IMR-90 (cell line): ENCODE measurements at regions not wholly inside any gene's neighbourhood (a gene's known extent, or its start where the extent isn't known, plus 50 kb on each side); places are given as distances from the start of the nearest gene placed in this dataset.

Experiments
- ATAC-seq: fragments of 200-7000 bp; cut with Tn5 transposase; 2 replicates; pipeline ENCODE4 v1.9.1; 2020; ENCODE audit warnings: low read depth, mild to moderate bottlenecking, moderate library complexity
- BruUV-seq: library from RNA; stranded (reverse); fragments of 400-500 nt; replicated peaks from 2 replicates; lab custom pipeline; 2021; lab: Mats Ljungman, UMichigan
- CTCF ChIA-PET: fragments of 300-600 bp; formaldehyde crosslinking; extraction: SDS; loops from one replicate; lab custom pipeline; 2021; ENCODE audit warnings: antibody characterized with exemption; lab: Yijun Ruan, JAX
- POLR2A ChIA-PET: fragments of 300-600 bp; sonication (Branson Sonifier 250); formaldehyde crosslinking; loops from one replicate; lab custom pipeline; 2022; ENCODE audit warnings: antibody characterized with exemption; ENCODE audit not compliant: unreplicated experiment; lab: Charles Lee
- DNase-seq: peaks from one replicate; pipeline ENCODE4 v3.0.0; 2013
- H2AFZ ChIP-seq: replicated peaks from 2 replicates; pipeline ENCODE3; 2013; ENCODE audit warnings: low read length, mild to moderate bottlenecking; ENCODE audit not compliant: poor library complexity
- H2AK5ac ChIP-seq: 2 replicates; pipeline ENCODE4 v1.6.1; 2013; ENCODE audit warnings: low read depth, low read length, inconsistent platforms
- H2AK9ac ChIP-seq: replicated peaks from 2 replicates; pipeline ENCODE3; 2013; ENCODE audit warnings: mild to moderate bottlenecking, low read depth, low read length, moderate library complexity; ENCODE audit not compliant: poor library complexity
- H2BK120ac ChIP-seq: 2 replicates; pipeline ENCODE4 v1.6.1; 2013; ENCODE audit warnings: low read depth, low read length, inconsistent platforms
- H2BK15ac ChIP-seq: 3 replicates; pipeline ENCODE4 v1.6.1; 2013; ENCODE audit warnings: low read depth, low read length, inconsistent platforms
- H2BK20ac ChIP-seq: 2 replicates; pipeline ENCODE4 v1.6.1; 2013; ENCODE audit warnings: low read depth, mild to moderate bottlenecking, inconsistent platforms, low read length, moderate library complexity
- H2BK5ac ChIP-seq: 2 replicates; pipeline ENCODE4 v1.6.1; 2013; ENCODE audit warnings: mild to moderate bottlenecking, low read depth, low read length, inconsistent platforms; ENCODE audit not compliant: poor library complexity, severe bottlenecking
- H3K14ac ChIP-seq: replicated peaks from 2 replicates; pipeline ENCODE4 v1.6.1; 2013; ENCODE audit warnings: low read depth, low read length, inconsistent platforms
- H3K18ac ChIP-seq: 2 replicates; pipeline ENCODE4 v1.6.1; 2013; ENCODE audit warnings: low read depth, low read length, control low read depth
- H3K23ac ChIP-seq: 2 replicates; pipeline ENCODE4 v1.6.1; 2013; ENCODE audit warnings: low read depth, low read length, inconsistent platforms
- H3K27ac ChIP-seq: 2 replicates; pipeline ENCODE4 v1.5.1; 2013; ENCODE audit warnings: mild to moderate bottlenecking, control low read depth, low read length; ENCODE audit not compliant: insufficient read depth
- H3K27me3 ChIP-seq: 2 replicates; pipeline ENCODE4 v1.6.1; 2013; ENCODE audit warnings: low read length; ENCODE audit not compliant: control insufficient read depth, insufficient read depth
- H3K36me3 ChIP-seq: 2 replicates; pipeline ENCODE4 v1.6.1; 2013; ENCODE audit warnings: low read length, mixed read lengths; ENCODE audit not compliant: control insufficient read depth, insufficient read depth
- H3K4ac ChIP-seq: 2 replicates; pipeline ENCODE4 v1.6.1; 2013; ENCODE audit warnings: low read depth, low read length, inconsistent platforms
- H3K4me1 ChIP-seq: 2 replicates; pipeline ENCODE4 v1.6.1; 2013; ENCODE audit warnings: low read length, mixed read lengths; ENCODE audit not compliant: control insufficient read depth, insufficient read depth
- H3K4me2 ChIP-seq: 2 replicates; pipeline ENCODE4 v1.6.1; 2013; ENCODE audit warnings: low read depth, mild to moderate bottlenecking, control low read depth, low read length, moderate library complexity
- H3K4me3 ChIP-seq: 2 replicates; pipeline ENCODE4 v1.5.1; 2013; ENCODE audit warnings: low read depth, mild to moderate bottlenecking, control low read depth, low read length, moderate library complexity; ENCODE audit not compliant: insufficient read depth
- H3K56ac ChIP-seq: 2 replicates; pipeline ENCODE4 v1.6.1; 2013; ENCODE audit warnings: low read length, inconsistent platforms; ENCODE audit not compliant: insufficient read depth; ENCODE audit errors: extremely low read depth
- H3K79me1 ChIP-seq, 2 experiments: 2 replicates each; pipeline ENCODE4 v1.6.1; 2013; ENCODE audit warnings: low read length in 2 of 2, inconsistent platforms in 1 of 2, low read depth in 1 of 2
- H3K9ac ChIP-seq: 2 replicates; pipeline ENCODE4 v1.6.1; 2013; ENCODE audit warnings: low read depth, low read length, control low read depth
- H3K9me1 ChIP-seq: 2 replicates; pipeline ENCODE4 v1.6.1; 2013; ENCODE audit warnings: low read length, inconsistent platforms; ENCODE audit not compliant: insufficient read depth
- H3K9me3 ChIP-seq: 2 replicates; pipeline ENCODE4 v1.6.1; 2013; ENCODE audit warnings: low read length; ENCODE audit not compliant: control insufficient read depth, insufficient read depth
- H4K20me1 ChIP-seq: 2 replicates; pipeline ENCODE4 v1.6.1; 2013; ENCODE audit warnings: low read length, inconsistent platforms; ENCODE audit not compliant: insufficient read depth
- H4K5ac ChIP-seq: 2 replicates; pipeline ENCODE4 v1.6.1; 2013; ENCODE audit warnings: mild to moderate bottlenecking, low read depth, low read length, control low read depth
- H4K8ac ChIP-seq, 2 experiments: 2 replicates each; pipeline ENCODE4 v1.6.1; 2013; ENCODE audit warnings: low read depth in 2 of 2, low read length in 2 of 2, control low read depth in 1 of 2, inconsistent platforms in 1 of 2
- H4K91ac ChIP-seq: 2 replicates; pipeline ENCODE4 v1.6.1; 2013; ENCODE audit warnings: low read depth, low read length, inconsistent platforms; ENCODE audit not compliant: insufficient read depth
- BHLHE40 ChIP-seq: fragments of 150-350 bp; IDR thresholded peaks from 2 replicates; pipeline ENCODE4 v1.6.1; 2016; ENCODE audit warnings: mild to moderate bottlenecking, low read depth, low read length
- CEBPB ChIP-seq: IDR thresholded peaks from 2 replicates; pipeline ENCODE4 v1.6.1; 2012; ENCODE audit warnings: low read depth, low read length, improper control_type of control experiment
- CHD1 ChIP-seq: IDR thresholded peaks from 2 replicates; pipeline ENCODE4 v1.6.1; 2012; ENCODE audit warnings: low read depth, low read length, improper control_type of control experiment
- CTCF ChIP-seq: conservative IDR thresholded peaks from 2 replicates; pipeline ENCODE4 v1.5.1; 2012; ENCODE audit warnings: mild to moderate bottlenecking, low read depth, low read length, improper control_type of control experiment
- ELK1 ChIP-seq: fragments of 150-350 bp; IDR thresholded peaks from 2 replicates; pipeline ENCODE4 v1.6.1; 2016; ENCODE audit warnings: low read depth, mild to moderate bottlenecking, low read length, moderate library complexity, borderline replicate concordance
- FOS ChIP-seq: fragments of 150-350 bp; IDR thresholded peaks from 2 replicates; pipeline ENCODE4 v1.6.1; 2016; ENCODE audit warnings: low read depth, low read length
- MAFK ChIP-seq: IDR thresholded peaks from 2 replicates; pipeline ENCODE4 v1.6.1; 2012; ENCODE audit warnings: low read depth, low read length, improper control_type of control experiment
- MAZ ChIP-seq: IDR thresholded peaks from 2 replicates; pipeline ENCODE4 v1.6.1; 2012; ENCODE audit warnings: low read depth, mild to moderate bottlenecking, low read length, improper control_type of control experiment, moderate library complexity, borderline replicate concordance
- MXI1 ChIP-seq: IDR thresholded peaks from 2 replicates; pipeline ENCODE4 v1.6.1; 2012; ENCODE audit warnings: low read depth, mild to moderate bottlenecking, low read length, moderate library complexity, borderline replicate concordance
- NFE2L2 ChIP-seq: fragments of 150-350 bp; IDR thresholded peaks from 2 replicates; pipeline ENCODE4 v1.6.1; 2016; ENCODE audit warnings: low read depth, mild to moderate bottlenecking, low read length
- POLR2A ChIP-seq: IDR thresholded peaks from 2 replicates; pipeline ENCODE4 v1.6.1; 2012; ENCODE audit warnings: mild to moderate bottlenecking, low read depth, low read length
- RAD21 ChIP-seq: IDR thresholded peaks from 2 replicates; pipeline ENCODE4 v1.6.1; 2012; ENCODE audit warnings: low read length, improper control_type of control experiment
- RCOR1 ChIP-seq: IDR thresholded peaks from 2 replicates; pipeline ENCODE4 v1.6.1; 2012; ENCODE audit warnings: mild to moderate bottlenecking, low read length, improper control_type of control experiment; ENCODE audit not compliant: insufficient replicate concordance
- RFX5 ChIP-seq: IDR thresholded peaks from 2 replicates; pipeline ENCODE4 v1.8.0; 2012; ENCODE audit warnings: low read depth, mild to moderate bottlenecking, low read length, moderate library complexity
- SMC3 ChIP-seq: fragments of 150-350 bp; IDR thresholded peaks from 2 replicates; pipeline ENCODE4 v1.6.1; 2016; ENCODE audit warnings: low read depth, mild to moderate bottlenecking, antibody characterized with exemption, low read length, moderate library complexity
- USF2 ChIP-seq: fragments of 150-350 bp; IDR thresholded peaks from 2 replicates; pipeline ENCODE4 v1.6.1; 2017; ENCODE audit warnings: mild to moderate bottlenecking, antibody characterized with exemption, low read length, low read depth
- WGBS, 2 experiments: methylation state at CpG; one replicate each; pipeline versions ENCODE4 v1.1.5 to v1.1.7; 2013; ENCODE audit warnings: missing lambda C conversion rate in 2 of 2; ENCODE audit not compliant: insufficient read length in 1 of 2; ENCODE audit errors: extremely low coverage in 2 of 2; 5-methylcytosine and 5-hydroxymethylcytosine counted together
- dilution Hi-C: fragments of 300-500 bp; cut with HindIII; formaldehyde crosslinking; loops from one replicate; pipeline ENCODE4 v1.14.3; 2018; ENCODE audit warnings: low sequenced_read_pairs; ENCODE audit not compliant: unreplicated experiment
- in situ Hi-C: fragments of 300-500 bp; cut with MboI; formaldehyde crosslinking; loops from 3 replicates; pipeline ENCODE4 v1.14.3; 2019; ENCODE audit warnings: low sequenced_read_pairs, inconsistent platforms, mixed read lengths
- intact Hi-C: fragments of 100-400 bp; cut with micrococcal nuclease; formaldehyde crosslinking; loops from 2 replicates; pipeline ENCODE4 v1.10.0; 2022

- no peaks in the 10 kb centered on the region for H3K79me1 ChIP-seq
- peak overlapping the region; percentile 25 to 78; a peak in 2 of 4 replicates for H4K8ac ChIP-seq
- no peaks in the 10 kb centered on the region for H4K20me1 ChIP-seq
- ChIA-PET CTCF (no interaction called here), POLR2A (no interaction called here)
- dilution Hi-C loops (no loop called here), in situ Hi-C loops (no loop called here), intact Hi-C loops (loop anchor here (10.0 kb wide), 1 partner anchor 276 kb away; no protein-coding TSS in a partner anchor)
- peak overlapping the region; percentile 68; the same call in 1 of the 2 replicates for H2BK20ac ChIP-seq
- H4K91ac ChIP-seq: peak overlapping the region; percentile 59; the same call in 1 of the 2 replicates
- H2AK5ac ChIP-seq: peak overlapping the region; percentile 67; the same call in 1 of the 2 replicates
- no peaks in the 10 kb centered on the region for H3K27me3 ChIP-seq
- H2BK120ac ChIP-seq: peak overlapping the region; percentile 47
- no peak overlapping the region for H3K56ac ChIP-seq
- 60% methylated on average over 1 of the region's 3 CpGs; no CpG with 5 or more reads in 1 of the 2 experiments for WGBS, 2 experiments
- no peak overlapping the region for H3K9ac ChIP-seq
- no peak for DNase-seq
- H3K27ac ChIP-seq: peak overlapping the region; percentile 99
- no peak overlapping the region for H3K4me3 ChIP-seq
- 0 out of 2 replicates have a peak overlapping the region, but pooled peaks have one; percentile 43 for H3K23ac ChIP-seq
- H3K9me1 ChIP-seq: no peaks in the 10 kb centered on the region
- TF ChIP-seq RFX5 (no peak), RAD21 (no peak), CTCF (no peak), MXI1 (no peak), SMC3 (no peak), FOS (no peak), RCOR1 (no peak), NFE2L2 (no peak), POLR2A (no peak), ELK1 (no peak), MAZ (no peak), CHD1 (no peak), CEBPB (no peak), BHLHE40 (no peak), MAFK (no peak), USF2 (no peak)
- no peak for ATAC-seq
- H4K5ac ChIP-seq: peak overlapping the region; percentile 79
- no peak overlapping the region for H3K4me2 ChIP-seq
- no peak overlapping the region for H2AK9ac ChIP-seq
- H2BK15ac ChIP-seq: peak overlapping the region; percentile 70; the same call in 2 of the 3 replicates
- H2BK5ac ChIP-seq: peak overlapping the region; percentile 49
- H3K36me3 ChIP-seq: no peaks in the 10 kb centered on the region
- H3K18ac ChIP-seq: peak overlapping the region; percentile 65
- peak overlapping the region; percentile 84 for H3K4ac ChIP-seq
- no peak overlapping the region for H3K14ac ChIP-seq
- no peaks in the 10 kb centered on the region for H3K9me3 ChIP-seq
- H3K4me1 ChIP-seq: peaks cover 8% of the 10 kb centered on the region
- H2AFZ ChIP-seq: no peak overlapping the region
- BruUV-seq: no TSS peak
Measured at GRCh38 chrX:3520458-3520857, 174.0 kb upstream of the MXRA5 start.
